Breast epithelium (tissue), 3 donors: ENCODE measurements at regions not wholly inside any gene's neighbourhood (a gene's known extent, or its start where the extent isn't known, plus 50 kb on each side); places are given as distances from the start of the nearest gene placed in this dataset.

ENCODE experiments used
- POLR2A ChIP-seq: fragments of 450-650 bp; IDR thresholded peaks from one replicate; pipeline ENCODE4 v1.6.1; 2016; ENCODE audit warnings: antibody characterized with exemption, mild to moderate bottlenecking, moderate library complexity
- POLR2AphosphoS5 ChIP-seq, 3 donors: sonication (generic); formaldehyde crosslinking; IDR thresholded peaks; one replicate each; pipeline ENCODE4 v1.6.1; 2017; ENCODE audit warnings: antibody characterized with exemption in 3 of 3
- TF ChIP-seq, protein P1 (sequence below), 3 donors: fragments of 450-650 bp; IDR thresholded peaks; one replicate each; pipeline ENCODE4 v1.5.1; 2016 to 2017; ENCODE audit warnings: antibody characterized with exemption in 3 of 3, mild to moderate bottlenecking in 3 of 3, moderate library complexity in 3 of 3

DNA sequence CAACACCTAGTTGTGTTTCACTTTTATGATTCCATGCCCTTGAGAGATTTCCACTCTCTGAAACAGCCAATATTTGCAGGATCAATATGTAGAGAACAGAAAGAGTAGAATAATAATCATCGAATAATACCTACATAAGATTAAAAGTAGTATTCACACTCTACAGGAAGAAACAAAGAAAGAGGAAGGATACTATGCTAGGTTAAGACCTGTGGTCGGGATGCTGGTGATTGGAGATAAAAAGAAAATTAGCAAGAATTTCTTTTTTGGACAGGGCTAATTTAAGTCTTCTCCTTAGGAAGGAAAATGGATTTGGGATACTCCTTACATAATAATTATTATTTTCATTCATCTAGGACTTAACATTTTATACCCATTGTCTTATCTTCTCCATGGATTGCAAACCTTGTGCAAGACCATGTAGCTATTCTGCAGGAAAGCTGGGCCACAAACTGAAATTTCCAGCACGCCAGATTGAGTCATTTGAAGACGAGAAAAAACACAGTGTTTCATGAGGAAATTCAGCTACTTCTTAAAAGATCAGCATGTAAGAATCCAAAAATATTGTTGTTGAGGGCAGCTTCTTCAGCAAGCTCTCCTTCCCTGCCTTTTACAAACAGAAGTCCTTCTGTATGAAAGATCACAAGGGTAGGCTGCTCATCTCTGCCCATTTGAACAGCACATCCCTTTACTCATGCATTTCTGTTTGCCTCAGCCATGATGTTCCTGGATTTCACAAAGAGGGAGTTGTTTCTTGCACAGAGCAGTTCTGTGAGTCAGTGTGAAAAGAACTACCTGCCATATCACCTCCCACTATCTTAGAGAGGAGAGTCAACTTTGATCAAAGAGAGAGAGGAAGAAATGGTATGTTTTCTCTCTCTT is 90.7 kb downstream of the FAM76B start:
- TF ChIP-seq, protein P1, sequence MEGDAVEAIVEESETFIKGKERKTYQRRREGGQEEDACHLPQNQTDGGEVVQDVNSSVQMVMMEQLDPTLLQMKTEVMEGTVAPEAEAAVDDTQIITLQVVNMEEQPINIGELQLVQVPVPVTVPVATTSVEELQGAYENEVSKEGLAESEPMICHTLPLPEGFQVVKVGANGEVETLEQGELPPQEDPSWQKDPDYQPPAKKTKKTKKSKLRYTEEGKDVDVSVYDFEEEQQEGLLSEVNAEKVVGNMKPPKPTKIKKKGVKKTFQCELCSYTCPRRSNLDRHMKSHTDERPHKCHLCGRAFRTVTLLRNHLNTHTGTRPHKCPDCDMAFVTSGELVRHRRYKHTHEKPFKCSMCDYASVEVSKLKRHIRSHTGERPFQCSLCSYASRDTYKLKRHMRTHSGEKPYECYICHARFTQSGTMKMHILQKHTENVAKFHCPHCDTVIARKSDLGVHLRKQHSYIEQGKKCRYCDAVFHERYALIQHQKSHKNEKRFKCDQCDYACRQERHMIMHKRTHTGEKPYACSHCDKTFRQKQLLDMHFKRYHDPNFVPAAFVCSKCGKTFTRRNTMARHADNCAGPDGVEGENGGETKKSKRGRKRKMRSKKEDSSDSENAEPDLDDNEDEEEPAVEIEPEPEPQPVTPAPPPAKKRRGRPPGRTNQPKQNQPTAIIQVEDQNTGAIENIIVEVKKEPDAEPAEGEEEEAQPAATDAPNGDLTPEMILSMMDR (IDR thresholded peaks at IDR 0.05): no peak
- TF ChIP-seq POLR2A (no peak), POLR2AphosphoS5 (IDR thresholded peaks at IDR 0.05) (no peak)
